ENCODE measurements at regions not wholly inside any gene's neighbourhood (a gene's known extent, or its start where the extent isn't known, plus 50 kb on each side); places are given as distances from the start of the nearest gene placed in this dataset.

- Histone ChIP-seq H3K27me3 (ENCODE audit: control insufficient read depth, insufficient read depth, low read length) (no peaks in the 10 kb centered on the region), H3K4me3 (ENCODE audit: low read depth, low read length) (no peak overlapping the region), H3K36me3 (ENCODE audit: control insufficient read depth, insufficient read depth, low read length) (no peaks in the 10 kb centered on the region)
- TF ChIP-seq CTCF (IDR thresholded peaks at IDR 0.05; ENCODE audit: insufficient read depth, low read depth, low read length), result no peak
- CTCF ChIA-PET, result no interaction called here
- POLR2A ChIA-PET, result no interaction called here
- DNase-seq (ENCODE audit: low read depth), result no peak
Measured at GRCh38 chr18:14958701-14959100, 210.7 kb downstream of the ANKRD30B start.

GRCh38 chr18:14959550-14959949 lies 211.6 kb downstream of the ANKRD30B start:
- DNase-seq (ENCODE audit: low read depth), result no peak
- Histone ChIP-seq H3K27me3 (ENCODE audit: control insufficient read depth, insufficient read depth, low read length) (no peaks in the 10 kb centered on the region), H3K4me3 (ENCODE audit: low read depth, low read length) (no peak overlapping the region), H3K36me3 (ENCODE audit: control insufficient read depth, insufficient read depth, low read length) (no peaks in the 10 kb centered on the region)
- POLR2A ChIA-PET, result no interaction called here
- CTCF ChIA-PET, result no interaction called here
- no peak for TF ChIP-seq CTCF (IDR thresholded peaks at IDR 0.05; ENCODE audit: insufficient read depth, low read depth, low read length)

- Histone ChIP-seq H3K4me3 (ENCODE audit: low read depth, low read length) (no peak overlapping the region), H3K36me3 (ENCODE audit: control insufficient read depth, insufficient read depth, low read length) (no peaks in the 10 kb centered on the region), H3K27me3 (ENCODE audit: control insufficient read depth, insufficient read depth, low read length) (no peaks in the 10 kb centered on the region)
- no peak for TF ChIP-seq CTCF (IDR thresholded peaks at IDR 0.05; ENCODE audit: insufficient read depth, low read depth, low read length)
- no peak for DNase-seq (ENCODE audit: low read depth)
- ChIA-PET POLR2A (no interaction called here), CTCF (no interaction called here)
Measured at GRCh38 chr18:14961991-14962390, 214.0 kb downstream of the ANKRD30B start.

GRCh38 chr18:14962626-14963025 lies 214.7 kb downstream of the ANKRD30B start:
- Histone ChIP-seq H3K36me3 (ENCODE audit: control insufficient read depth, insufficient read depth, low read length) (no peaks in the 10 kb centered on the region), H3K4me3 (ENCODE audit: low read depth, low read length) (no peak overlapping the region), H3K27me3 (ENCODE audit: control insufficient read depth, insufficient read depth, low read length) (no peaks in the 10 kb centered on the region)
- TF ChIP-seq CTCF (IDR thresholded peaks at IDR 0.05; ENCODE audit: insufficient read depth, low read depth, low read length), result no peak
- DNase-seq (ENCODE audit: low read depth), result no peak
- ChIA-PET POLR2A (no interaction called here), CTCF (no interaction called here)

GRCh38 chr18:14963246-14963645 lies 215.3 kb downstream of the ANKRD30B start:
- Histone ChIP-seq H3K36me3 (ENCODE audit: control insufficient read depth, insufficient read depth, low read length) (no peaks in the 10 kb centered on the region), H3K27me3 (ENCODE audit: control insufficient read depth, insufficient read depth, low read length) (no peaks in the 10 kb centered on the region), H3K4me3 (ENCODE audit: low read depth, low read length) (no peak overlapping the region)
- ChIA-PET CTCF (no interaction called here), POLR2A (no interaction called here)
- DNase-seq (ENCODE audit: low read depth), result no peak
- no peak for TF ChIP-seq CTCF (IDR thresholded peaks at IDR 0.05; ENCODE audit: insufficient read depth, low read depth, low read length)
